Endothelial cell of umbilical vein (primary cell): ENCODE measurements at regions not wholly inside any gene's neighbourhood (a gene's known extent, or its start where the extent isn't known, plus 50 kb on each side); places are given as distances from the start of the nearest gene placed in this dataset.

Experiments used
- BruUV-seq: library from RNA; stranded (reverse); fragments of 400-500 nt; replicated peaks from 2 replicates; lab custom pipeline; 2021; lab: Mats Ljungman, UMichigan
- CTCF ChIA-PET: fragments of 300-600, 350-600 bp; sonication (Branson Sonifier 250); formaldehyde crosslinking; loops from one replicate; lab custom pipeline; 2021; ENCODE audit warnings: antibody characterized with exemption, inconsistent platforms; lab: Charles Lee
- POLR2A ChIA-PET: fragments of 300-600, 350-600 bp; sonication (Branson Sonifier 250); formaldehyde crosslinking; loops from one replicate; lab custom pipeline; 2021; ENCODE audit warnings: antibody characterized with exemption, inconsistent platforms; lab: Charles Lee
- DNase-seq: peaks from one replicate; pipeline ENCODE4 v3.0.0-alpha.2; 2011; ENCODE audit warnings: low read depth, low spot score
- FAIRE-seq: peaks from 2 replicates; lab custom pipeline; 2011; peaks lifted over from hg19 to GRCh38; lab: Jason Lieb, UNC
- H2AFZ ChIP-seq: 2 replicates; pipeline ENCODE4 v1.6.0; 2012; ENCODE audit warnings: low read depth, low read length, control low read depth, inconsistent platforms
- H3K27ac ChIP-seq: 2 replicates; pipeline ENCODE4 v1.5.1; 2011; ENCODE audit warnings: low read depth, mild to moderate bottlenecking, control low read depth, low read length, moderate library complexity; ENCODE audit not compliant: insufficient read depth
- H3K27me3 ChIP-seq, 2 experiments: 2 replicates each; pipeline versions ENCODE4 v1.6.0 to v1.6.1; 2011; ENCODE audit warnings: low read length in 2 of 2, mixed read lengths in 1 of 2; ENCODE audit not compliant: control insufficient read depth in 2 of 2, insufficient read depth in 2 of 2
- H3K36me3 ChIP-seq, 2 experiments: 2 replicates in 1 of 2; 3 replicates in 1 of 2; pipeline ENCODE4 v1.5.1; 2011; ENCODE audit warnings: low read length in 2 of 2, mild to moderate bottlenecking in 1 of 2, moderate library complexity in 1 of 2; ENCODE audit not compliant: control insufficient read depth in 2 of 2, insufficient read depth in 2 of 2; ENCODE audit errors: extremely low read depth in 1 of 2
- H3K4me1 ChIP-seq: 3 replicates; pipeline ENCODE4 v1.5.1; 2011; ENCODE audit warnings: mild to moderate bottlenecking, low read length; ENCODE audit not compliant: control insufficient read depth, insufficient read depth; ENCODE audit errors: extremely low read depth
- H3K4me2 ChIP-seq: 2 replicates; pipeline ENCODE4 v1.6.1; 2011; ENCODE audit warnings: low read length, control low read depth, mixed read lengths; ENCODE audit not compliant: insufficient read depth
- H3K4me3 ChIP-seq, 3 experiments: fragments of 200-600 bp in 1 of 3; sonication (generic), shearing (Covaris generic) in 1 of 3; replicated peaks in 1 of 3; 2 replicates each; pipeline ENCODE4 v1.5.1; 2011 to 2016; ENCODE audit warnings: control low read depth in 3 of 3, low read length in 3 of 3, mild to moderate bottlenecking in 2 of 3, inconsistent platforms in 1 of 3, low read depth in 1 of 3, moderate library complexity in 1 of 3; ENCODE audit not compliant: insufficient read depth in 1 of 3
- H3K79me2 ChIP-seq: 2 replicates; pipeline ENCODE4 v1.6.0; 2012; ENCODE audit warnings: low read length, inconsistent platforms; ENCODE audit not compliant: control insufficient read depth, insufficient read depth
- H3K9ac ChIP-seq: replicated peaks from 2 replicates; pipeline ENCODE3; 2011; ENCODE audit warnings: low read length, control low read depth; ENCODE audit not compliant: insufficient read depth; ENCODE audit errors: extremely low read depth
- H3K9me1 ChIP-seq: replicated peaks from 3 replicates; pipeline ENCODE4 v1.6.0; 2011; ENCODE audit warnings: mild to moderate bottlenecking, low read length; ENCODE audit not compliant: control insufficient read depth, insufficient read depth; ENCODE audit errors: extremely low read depth
- H3K9me3 ChIP-seq: replicated peaks from 2 replicates; pipeline ENCODE4 v1.5.1; 2012; ENCODE audit warnings: low read length, inconsistent platforms; ENCODE audit not compliant: control insufficient read depth, insufficient read depth
- H4K20me1 ChIP-seq: replicated peaks from 2 replicates; pipeline ENCODE3; 2011; ENCODE audit warnings: mild to moderate bottlenecking, low read length; ENCODE audit not compliant: control insufficient read depth, insufficient read depth; ENCODE audit errors: extremely low read depth
- CTCF ChIP-seq, 2 donors: IDR thresholded peaks; 1 replicate in 1 of 2; 2 replicates in 1 of 2; pipeline ENCODE4 v1.5.1; 2011; ENCODE audit warnings: low read length in 2 of 2, mild to moderate bottlenecking in 2 of 2, moderate library complexity in 2 of 2, control low read depth in 1 of 2, inconsistent platforms in 1 of 2, low read depth in 1 of 2; ENCODE audit not compliant: insufficient read depth in 1 of 2; ENCODE audit errors: extremely low read depth in 1 of 2
- EZH2 ChIP-seq: IDR thresholded peaks from 2 replicates; pipeline ENCODE4 v1.6.1; 2012; ENCODE audit warnings: borderline replicate concordance, low read depth, mild to moderate bottlenecking, moderate library complexity, low read length, inconsistent platforms; ENCODE audit not compliant: severe bottlenecking
- GATA2 ChIP-seq: IDR thresholded peaks from 2 replicates; pipeline ENCODE4 v1.7.0; 2011; ENCODE audit warnings: low read depth, mild to moderate bottlenecking, moderate library complexity, mixed read lengths, low read length; ENCODE audit not compliant: insufficient read length, insufficient read depth
- JUN ChIP-seq: IDR thresholded peaks from 2 replicates; pipeline ENCODE4 v1.6.1; 2011; ENCODE audit warnings: borderline replicate concordance, low read depth; ENCODE audit not compliant: insufficient read length, insufficient read depth
- MAX ChIP-seq: IDR thresholded peaks from 2 replicates; pipeline ENCODE4 v1.6.1; 2011; ENCODE audit not compliant: insufficient read depth, insufficient read length
- POLR2A ChIP-seq: IDR thresholded peaks from 2 replicates; pipeline ENCODE4 v1.6.1; 2012; ENCODE audit warnings: low read depth, mild to moderate bottlenecking, control low read depth, low read length
- POLR2AphosphoS5 ChIP-seq: IDR thresholded peaks from 2 replicates; pipeline ENCODE4 v1.6.1; 2012; ENCODE audit warnings: low read depth, mild to moderate bottlenecking, control low read depth, low read length, moderate library complexity; ENCODE audit not compliant: insufficient read depth
- dilution Hi-C: fragments of 300-500 bp; cut with MboI; formaldehyde crosslinking; loops from one replicate; pipeline ENCODE4 v1.15.0; 2019; ENCODE audit warnings: low sequenced_read_pairs; ENCODE audit not compliant: extremely low pct_ligation_motif_present
- intact Hi-C: fragments of 100-400 bp; cut with micrococcal nuclease; formaldehyde crosslinking; loops from one replicate; pipeline ENCODE4 v1.10.0; 2022

- Histone ChIP-seq H3K9me1 (no peaks in the 10 kb centered on the region), H3K4me3 (no peak overlapping the region), H3K79me2 (no peaks in the 10 kb centered on the region), H3K9ac (no peak overlapping the region), H3K4me1 (no peaks in the 10 kb centered on the region), H4K20me1 (no peaks in the 10 kb centered on the region), H3K27me3 (no peaks in the 10 kb centered on the region), H2AFZ (no peak overlapping the region), H3K4me2 (no peak overlapping the region), H3K9me3 (no peaks in the 10 kb centered on the region), H3K27ac (no peak overlapping the region), H3K36me3 (no peaks in the 10 kb centered on the region)
- ChIA-PET CTCF (no interaction called here), POLR2A (no interaction called here)
- no TSS peak for BruUV-seq
- FAIRE-seq = no peak
- intact Hi-C loops = no loop called here
- TF ChIP-seq CTCF (IDR thresholded peaks at IDR 0.05; ENCODE audit: extremely low read depth in 1 of 2, insufficient read depth in 1 of 2, low read depth in 1 of 2, low read length in 2 of 2) (no peak), EZH2 (no peak), MAX (no peak), JUN (no peak)
- dilution Hi-C loops = no loop called here
- DNase-seq = no peak
Observed at GRCh38 chr9:25472085-25472607, 206.1 kb downstream of the TUSC1 start.

- TF ChIP-seq MAX (no peak), POLR2A (no peak), GATA2 (no peak), POLR2AphosphoS5 (no peak)
- Histone ChIP-seq H3K27ac (no peak overlapping the region), H3K4me2 (no peak overlapping the region), H3K9me3 (no peaks in the 10 kb centered on the region), H3K4me3 (no peak overlapping the region), H3K27me3 (no peaks in the 10 kb centered on the region), H3K4me1 (no peaks in the 10 kb centered on the region), H3K9me1 (no peaks in the 10 kb centered on the region), H4K20me1 (no peaks in the 10 kb centered on the region), H3K79me2 (no peaks in the 10 kb centered on the region), H3K9ac (no peak overlapping the region), H2AFZ (no peak overlapping the region), H3K36me3 (no peaks in the 10 kb centered on the region)
- POLR2A ChIA-PET = no interaction called here
- FAIRE-seq (no peak), DNase-seq (no peak)
- intact Hi-C loops (no loop called here), dilution Hi-C loops (no loop called here)
- no TSS peak for BruUV-seq
- CTCF ChIA-PET = no interaction called here
Observed at GRCh38 chr9:25461416-25461815, 216.8 kb downstream of the TUSC1 start.
